Kidney (tissue), 13 donors: ENCODE measurements at regions not wholly inside any gene's neighbourhood (a gene's known extent, or its start where the extent isn't known, plus 50 kb on each side); places are given as distances from the start of the nearest gene placed in this dataset.

Source experiments
- DNase-seq, 5 donors: peaks; one replicate each; pipeline ENCODE4 v3.0.0-alpha.2; 2013 to 2020
- FAIRE-seq: peaks from 2 replicates; lab custom pipeline; 2012; peaks lifted over from hg19 to GRCh38; lab: Jason Lieb, UNC
- H3K27ac ChIP-seq, 2 donors: one replicate each; pipeline ENCODE4 v1.7.0; 2013; ENCODE audit warnings: low read depth in 2 of 2, low read length in 2 of 2, inconsistent platforms in 1 of 2
- H3K27me3 ChIP-seq: one replicate; pipeline ENCODE4 v1.7.1; 2013; ENCODE audit warnings: low read length, inconsistent platforms; ENCODE audit not compliant: control insufficient read depth, insufficient read depth
- H3K36me3 ChIP-seq, 3 donors: one replicate each; pipeline versions ENCODE4 v1.7.0 to v1.7.1; 2013; ENCODE audit warnings: low read length in 3 of 3, control low read depth in 1 of 3, inconsistent platforms in 1 of 3; ENCODE audit not compliant: insufficient read depth in 3 of 3, control insufficient read depth in 2 of 3
- H3K4me1 ChIP-seq, 3 donors: one replicate each; pipeline versions ENCODE4 v1.7.0 to v1.7.1; 2013; ENCODE audit warnings: low read length in 3 of 3, inconsistent platforms in 1 of 3, low read depth in 1 of 3; ENCODE audit not compliant: control insufficient read depth in 2 of 3, insufficient read depth in 2 of 3
- H3K4me3 ChIP-seq, 3 donors: one replicate each; pipeline versions ENCODE4 v1.7.0 to v1.8.1; 2013; ENCODE audit warnings: low read length in 3 of 3, control low read depth in 1 of 3, inconsistent platforms in 1 of 3
- H3K9ac ChIP-seq, 3 donors: one replicate each; pipeline versions ENCODE4 v1.7.0 to v1.7.1; 2013; ENCODE audit warnings: low read length in 3 of 3, control low read depth in 1 of 3, inconsistent platforms in 1 of 3
- H3K9me3 ChIP-seq, 3 donors: one replicate each; pipeline versions ENCODE4 v1.7.0 to v1.7.1; 2013; ENCODE audit warnings: low read length in 3 of 3, control low read depth in 1 of 3, inconsistent platforms in 1 of 3; ENCODE audit not compliant: control insufficient read depth in 2 of 3, insufficient read depth in 1 of 3
- CTCF ChIP-seq: IDR thresholded peaks from 3 replicates; pipeline ENCODE4 v1.5.1; 2012; ENCODE audit warnings: mild to moderate bottlenecking, moderate library complexity, borderline replicate concordance; ENCODE audit not compliant: insufficient read depth; ENCODE audit errors: extremely low read depth
- intact Hi-C: fragments of 100-400 bp; cut with DNase I; formaldehyde crosslinking; loops from one replicate; pipeline ENCODE4 v1.11.1; 2022
- donor health status: control.
- donor health status: control.
- donor health status: control.
- donor health status: control.
- donor health status: control.
- donor health status: DM: yes; HTN: yes; CAD: no.
- donor health status: Normal renal cell carcinoma (clear cell type).

GRCh38 chr2:187934692-187935091, 357.0 kb upstream of the GULP1 start:
- FAIRE-seq (no peak), DNase-seq (no peak)
- no peak overlapping the region for H3K9ac ChIP-seq
- no peaks in the 10 kb centered on the region for H3K36me3 ChIP-seq
- no peaks in the 10 kb centered on the region for H3K27me3 ChIP-seq
- no peak overlapping the region for H3K4me3 ChIP-seq
- intact Hi-C loops = no loop called here
- no peak for TF ChIP-seq CTCF
- no peak overlapping the region for H3K27ac ChIP-seq
- H3K9me3 ChIP-seq = peaks cover 0 to 3% (median 0%) of the 10 kb centered on the region in 3 donors
- H3K4me1 ChIP-seq = no peaks in the 10 kb centered on the region

- H3K9me3 ChIP-seq = peaks cover 0 to 3% (median 0%) of the 10 kb centered on the region in 3 donors
Observed at GRCh38 chr2:187935126-187935525, 356.5 kb upstream of the GULP1 start.

GRCh38 chr2:187936228-187936627, 355.4 kb upstream of the GULP1 start:
- intact Hi-C loops = no loop called here
- no peak overlapping the region for H3K4me3 ChIP-seq
- H3K9ac ChIP-seq = no peak overlapping the region
- FAIRE-seq (no peak), DNase-seq (no peak)
- H3K27ac ChIP-seq = no peak overlapping the region
- no peaks in the 10 kb centered on the region for H3K36me3 ChIP-seq
- H3K4me1 ChIP-seq = no peaks in the 10 kb centered on the region
- no peak for TF ChIP-seq CTCF
- H3K9me3 ChIP-seq = peaks cover 0 to 3% (median 0%) of the 10 kb centered on the region in 3 donors
- no peaks in the 10 kb centered on the region for H3K27me3 ChIP-seq

More at GRCh38 chr2:187935126-187935525, 356.5 kb upstream of the GULP1 start:
- Histone ChIP-seq H3K4me3 (no peak overlapping the region), H3K9ac (no peak overlapping the region), H3K4me1 (no peaks in the 10 kb centered on the region), H3K27me3 (no peaks in the 10 kb centered on the region), H3K27ac (no peak overlapping the region), H3K36me3 (no peaks in the 10 kb centered on the region)
- DNase-seq = no peak
- TF ChIP-seq CTCF = no peak
- intact Hi-C loops = no loop called here
- FAIRE-seq = no peak

GRCh38 chr2:187939180-187939579, 352.5 kb upstream of the GULP1 start:
- Histone ChIP-seq H3K9me3 (peaks cover 0 to 3% (median 0%) of the 10 kb centered on the region in 3 donors), H3K27ac (no peak overlapping the region), H3K27me3 (no peaks in the 10 kb centered on the region), H3K36me3 (no peaks in the 10 kb centered on the region), H3K9ac (no peak overlapping the region), H3K4me1 (no peaks in the 10 kb centered on the region), H3K4me3 (no peak overlapping the region)
- DNase-seq (no peak), FAIRE-seq (no peak)
- no peak for TF ChIP-seq CTCF
- intact Hi-C loops = no loop called here
